ENCODE measurements at regions not wholly inside any gene's neighbourhood (a gene's known extent, or its start where the extent isn't known, plus 50 kb on each side); places are given as distances from the start of the nearest gene placed in this dataset.

DNA sequence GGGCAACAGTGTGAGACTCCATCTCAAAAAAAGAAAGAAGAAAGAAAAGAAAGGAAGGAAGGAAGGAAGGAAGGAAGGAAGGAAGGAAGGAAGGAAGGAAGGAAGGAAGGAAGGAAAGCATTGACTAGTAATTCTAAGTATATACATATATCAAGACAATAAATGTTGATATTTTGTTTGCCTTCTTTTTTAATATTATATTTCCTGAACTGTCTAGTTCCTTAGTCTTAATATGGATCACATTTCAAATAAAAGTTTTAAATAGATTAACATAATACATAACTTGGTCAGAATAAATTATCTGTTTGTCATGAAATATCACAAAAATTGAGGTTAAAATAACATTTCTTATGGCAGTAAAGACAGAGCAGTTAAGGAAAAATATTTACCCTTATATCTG is 1448.4 kb upstream of the C9orf72 start:
- Histone ChIP-seq H3K36me3 (ENCODE audit: control insufficient read depth, insufficient read depth, low read length) (no peaks in the 10 kb centered on the region), H3K27me3 (ENCODE audit: control insufficient read depth, insufficient read depth, low read length) (no peaks in the 10 kb centered on the region), H3K4me3 (ENCODE audit: low read depth, low read length) (no peak overlapping the region)
- DNase-seq (ENCODE audit: low read depth), result no peak
- TF ChIP-seq, protein P1, sequence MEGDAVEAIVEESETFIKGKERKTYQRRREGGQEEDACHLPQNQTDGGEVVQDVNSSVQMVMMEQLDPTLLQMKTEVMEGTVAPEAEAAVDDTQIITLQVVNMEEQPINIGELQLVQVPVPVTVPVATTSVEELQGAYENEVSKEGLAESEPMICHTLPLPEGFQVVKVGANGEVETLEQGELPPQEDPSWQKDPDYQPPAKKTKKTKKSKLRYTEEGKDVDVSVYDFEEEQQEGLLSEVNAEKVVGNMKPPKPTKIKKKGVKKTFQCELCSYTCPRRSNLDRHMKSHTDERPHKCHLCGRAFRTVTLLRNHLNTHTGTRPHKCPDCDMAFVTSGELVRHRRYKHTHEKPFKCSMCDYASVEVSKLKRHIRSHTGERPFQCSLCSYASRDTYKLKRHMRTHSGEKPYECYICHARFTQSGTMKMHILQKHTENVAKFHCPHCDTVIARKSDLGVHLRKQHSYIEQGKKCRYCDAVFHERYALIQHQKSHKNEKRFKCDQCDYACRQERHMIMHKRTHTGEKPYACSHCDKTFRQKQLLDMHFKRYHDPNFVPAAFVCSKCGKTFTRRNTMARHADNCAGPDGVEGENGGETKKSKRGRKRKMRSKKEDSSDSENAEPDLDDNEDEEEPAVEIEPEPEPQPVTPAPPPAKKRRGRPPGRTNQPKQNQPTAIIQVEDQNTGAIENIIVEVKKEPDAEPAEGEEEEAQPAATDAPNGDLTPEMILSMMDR (IDR thresholded peaks at IDR 0.05; ENCODE audit: insufficient read depth, low read length, poor library complexity, severe bottlenecking), result no peak

DNA sequence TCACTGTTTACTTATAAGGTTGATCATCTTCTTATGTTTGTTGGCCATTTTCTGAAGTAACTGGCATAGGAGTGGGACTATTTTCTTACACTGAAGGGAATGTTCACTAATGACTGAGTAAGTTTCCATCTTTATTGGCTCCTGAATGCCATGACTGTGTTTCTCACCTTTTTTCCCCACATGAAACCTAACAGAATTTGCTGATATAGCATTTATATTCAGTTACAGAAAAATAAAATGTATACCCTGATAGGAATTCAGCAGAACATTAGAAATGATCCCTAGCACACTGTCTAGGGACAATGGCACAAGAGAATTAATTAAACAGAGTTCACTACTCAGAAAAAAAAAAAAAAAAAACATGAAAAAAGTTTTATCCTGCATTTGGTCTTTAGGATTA is 1465.1 kb upstream of the C9orf72 start:
- no peaks in the 10 kb centered on the region for H3K27me3 ChIP-seq (ENCODE audit: control insufficient read depth, insufficient read depth, low read length)
- H3K4me3 ChIP-seq (ENCODE audit: low read depth, low read length), result no peak overlapping the region
- H3K36me3 ChIP-seq (ENCODE audit: control insufficient read depth, insufficient read depth, low read length), result no peaks in the 10 kb centered on the region
- no peak for DNase-seq (ENCODE audit: low read depth)
- TF ChIP-seq, protein P1 (IDR thresholded peaks at IDR 0.05; ENCODE audit: insufficient read depth, low read length, poor library complexity, severe bottlenecking), result no peak

DNA sequence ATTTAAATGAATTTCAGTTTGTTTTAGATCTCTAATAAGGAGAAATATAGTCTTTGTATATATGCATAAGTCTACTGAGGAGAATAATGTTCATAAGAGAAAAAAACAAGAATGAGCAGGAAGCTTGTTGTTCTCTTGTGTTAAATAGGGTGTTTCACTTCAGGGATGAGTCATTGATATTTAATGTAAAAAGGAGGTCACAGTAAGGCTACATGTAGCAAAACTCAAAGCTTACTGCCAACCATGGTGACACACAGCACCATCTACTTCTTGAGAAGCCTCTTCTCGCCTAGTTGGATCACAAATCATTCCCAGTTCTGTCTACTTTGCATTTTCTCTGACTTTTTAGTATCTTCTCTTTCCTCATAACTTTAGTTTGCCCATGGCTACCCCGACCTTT is 1466.0 kb upstream of the C9orf72 start:
- H3K36me3 ChIP-seq (ENCODE audit: control insufficient read depth, insufficient read depth, low read length), result no peaks in the 10 kb centered on the region
- no peaks in the 10 kb centered on the region for H3K27me3 ChIP-seq (ENCODE audit: control insufficient read depth, insufficient read depth, low read length)
- H3K4me3 ChIP-seq (ENCODE audit: low read depth, low read length), result no peak overlapping the region
- TF ChIP-seq, protein P1 (IDR thresholded peaks at IDR 0.05; ENCODE audit: insufficient read depth, low read length, poor library complexity, severe bottlenecking), result no peak
- peak; percentile 7 for DNase-seq (ENCODE audit: low read depth)

DNA sequence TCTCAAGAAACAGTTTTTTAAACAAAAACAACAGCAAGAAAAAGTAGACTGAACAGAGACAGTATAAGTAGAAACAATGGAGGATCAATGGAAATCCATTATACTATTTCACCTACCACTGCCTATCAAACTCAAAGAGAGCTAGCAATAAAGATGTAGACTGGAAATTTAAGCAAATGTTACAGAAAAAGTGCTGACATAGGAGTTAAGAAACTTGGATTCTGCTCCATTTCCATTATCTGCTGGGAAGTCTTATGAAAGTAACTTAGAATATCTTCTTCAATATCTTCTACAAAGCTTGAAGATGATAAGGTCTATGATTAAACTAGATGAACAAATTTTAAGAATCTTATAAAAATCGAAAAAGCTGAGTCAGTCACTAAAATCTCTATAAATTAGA is 1469.8 kb upstream of the C9orf72 start:
- Histone ChIP-seq H3K27me3 (ENCODE audit: control insufficient read depth, insufficient read depth, low read length) (no peaks in the 10 kb centered on the region), H3K36me3 (ENCODE audit: control insufficient read depth, insufficient read depth, low read length) (no peaks in the 10 kb centered on the region), H3K4me3 (ENCODE audit: low read depth, low read length) (no peak overlapping the region)
- TF ChIP-seq, protein P1 (IDR thresholded peaks at IDR 0.05; ENCODE audit: insufficient read depth, low read length, poor library complexity, severe bottlenecking), result no peak
- no peak for DNase-seq (ENCODE audit: low read depth)

DNA sequence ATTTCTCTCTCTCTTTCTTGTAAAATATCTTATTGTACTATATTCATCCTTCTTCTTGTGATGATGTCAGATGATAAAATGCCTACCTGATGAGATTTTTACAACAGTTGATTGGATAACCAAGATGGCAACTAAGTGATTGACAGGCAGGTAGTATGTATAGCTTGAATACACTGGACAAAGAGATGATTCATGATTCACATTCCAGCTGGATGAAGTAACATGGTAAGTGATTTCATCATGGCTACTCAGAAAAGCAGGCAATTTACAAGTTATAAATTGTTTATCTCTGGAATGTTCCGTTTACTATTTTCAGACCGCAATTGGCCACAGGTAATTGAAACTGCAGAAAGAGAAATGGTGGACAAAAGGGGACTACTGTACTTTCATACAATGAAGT is 1471.7 kb upstream of the C9orf72 start:
- H3K4me3 ChIP-seq (ENCODE audit: low read depth, low read length), result no peak overlapping the region
- H3K36me3 ChIP-seq (ENCODE audit: control insufficient read depth, insufficient read depth, low read length), result no peaks in the 10 kb centered on the region
- TF ChIP-seq, protein P1 (IDR thresholded peaks at IDR 0.05; ENCODE audit: insufficient read depth, low read length, poor library complexity, severe bottlenecking), result no peak
- DNase-seq (ENCODE audit: low read depth), result peak; percentile 54
- H3K27me3 ChIP-seq (ENCODE audit: control insufficient read depth, insufficient read depth, low read length), result no peaks in the 10 kb centered on the region

DNA sequence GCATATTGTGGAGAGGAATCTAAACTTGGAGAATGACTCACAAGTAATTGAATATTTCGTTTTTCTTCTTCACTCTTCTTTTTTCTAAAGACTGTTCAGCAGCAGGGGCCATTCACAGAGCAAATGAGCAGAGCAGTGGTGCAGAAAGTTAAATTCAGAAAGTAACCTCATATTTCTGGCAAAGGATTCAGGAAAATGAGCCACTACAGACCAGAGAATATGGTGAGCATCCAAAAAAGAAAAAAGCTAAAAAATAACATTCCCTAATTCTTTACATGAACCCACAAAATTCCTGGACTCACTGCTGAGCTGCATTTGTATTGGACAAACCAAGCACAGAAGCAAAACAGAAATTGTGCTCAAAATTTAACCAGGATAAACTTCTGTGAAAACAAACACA is 1486.8 kb upstream of the C9orf72 start:
- TF ChIP-seq, protein P1 (IDR thresholded peaks at IDR 0.05; ENCODE audit: insufficient read depth, low read length, poor library complexity, severe bottlenecking), result no peak
- Histone ChIP-seq H3K4me3 (ENCODE audit: low read depth, low read length) (no peak overlapping the region), H3K27me3 (ENCODE audit: control insufficient read depth, insufficient read depth, low read length) (no peaks in the 10 kb centered on the region), H3K36me3 (ENCODE audit: control insufficient read depth, insufficient read depth, low read length) (no peaks in the 10 kb centered on the region)
- no peak for DNase-seq (ENCODE audit: low read depth)

All from kidney epithelial cell (primary cell).